Esophagus muscularis mucosa (tissue), 4 donors: ENCODE measurements at regions not wholly inside any gene's neighbourhood (a gene's known extent, or its start where the extent isn't known, plus 50 kb on each side); places are given as distances from the start of the nearest gene placed in this dataset.

ENCODE experiments used
- EP300 ChIP-seq: sonication (generic); formaldehyde crosslinking; IDR thresholded peaks from one replicate; pipeline ENCODE4 v1.6.1; 2017; ENCODE audit warnings: antibody characterized with exemption
- POLR2A ChIP-seq: fragments of 450-650 bp; IDR thresholded peaks from one replicate; pipeline ENCODE4 v1.6.1; 2017; ENCODE audit warnings: antibody characterized with exemption, moderate library complexity, mild to moderate bottlenecking, low read depth
- POLR2AphosphoS5 ChIP-seq, 2 donors: sonication (generic); formaldehyde crosslinking; IDR thresholded peaks; one replicate each; pipeline ENCODE4 v1.6.1; 2017; ENCODE audit warnings: antibody characterized with exemption in 2 of 2
- TF ChIP-seq, protein P1 (sequence below), 3 experiments: fragments of 200-600 bp in 2 of 3; fragments of 450-650 bp in 1 of 3; sonication (generic) in 2 of 3; IDR thresholded peaks; one replicate each; pipeline ENCODE4 v1.5.1; 2017 to 2019; ENCODE audit warnings: antibody characterized with exemption in 3 of 3, mild to moderate bottlenecking in 2 of 3, moderate library complexity in 1 of 3

DNA sequence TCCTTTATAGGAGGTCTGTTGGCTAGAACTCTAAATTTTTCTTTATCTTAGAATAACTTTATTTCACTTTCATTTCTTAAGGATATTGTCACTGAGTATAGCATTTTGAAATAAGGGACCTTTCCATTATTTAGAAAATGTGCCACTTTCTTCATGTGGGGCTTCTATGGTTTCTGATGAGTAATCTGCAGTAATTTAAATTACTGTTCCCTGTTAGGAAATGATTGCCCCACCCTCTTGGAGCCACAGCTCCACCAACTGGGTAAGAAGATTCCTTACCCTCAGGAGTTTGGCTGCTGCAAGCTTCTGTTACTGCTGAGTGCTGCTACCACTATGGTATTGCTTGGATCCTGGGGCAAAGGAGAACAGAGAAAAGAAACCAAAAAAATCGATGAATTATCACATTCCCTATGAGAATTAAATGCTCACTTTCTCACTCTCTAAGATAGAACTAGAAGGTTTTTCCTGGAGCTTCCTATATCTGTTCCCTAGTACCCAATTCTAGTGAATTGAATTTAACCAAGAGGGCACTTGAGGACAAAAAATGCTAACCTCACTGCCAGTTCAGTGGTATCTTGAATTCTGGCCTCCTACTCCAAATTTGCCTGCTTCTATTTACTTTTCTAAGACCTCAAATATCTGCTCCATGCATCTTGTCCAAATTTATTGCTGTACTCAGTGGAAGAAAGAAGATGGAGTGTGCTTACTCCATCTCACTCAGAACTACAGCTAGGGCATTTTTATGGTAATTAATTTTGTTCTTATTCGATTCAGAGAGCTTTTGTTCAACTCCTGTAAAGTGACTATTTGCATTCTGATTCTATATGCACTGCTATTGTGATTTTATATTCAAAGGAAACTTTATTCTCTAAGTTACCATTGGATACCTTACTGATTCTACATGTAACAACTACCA lies 2111.3 kb downstream of the MAT2B start:
- TF ChIP-seq, protein P1, sequence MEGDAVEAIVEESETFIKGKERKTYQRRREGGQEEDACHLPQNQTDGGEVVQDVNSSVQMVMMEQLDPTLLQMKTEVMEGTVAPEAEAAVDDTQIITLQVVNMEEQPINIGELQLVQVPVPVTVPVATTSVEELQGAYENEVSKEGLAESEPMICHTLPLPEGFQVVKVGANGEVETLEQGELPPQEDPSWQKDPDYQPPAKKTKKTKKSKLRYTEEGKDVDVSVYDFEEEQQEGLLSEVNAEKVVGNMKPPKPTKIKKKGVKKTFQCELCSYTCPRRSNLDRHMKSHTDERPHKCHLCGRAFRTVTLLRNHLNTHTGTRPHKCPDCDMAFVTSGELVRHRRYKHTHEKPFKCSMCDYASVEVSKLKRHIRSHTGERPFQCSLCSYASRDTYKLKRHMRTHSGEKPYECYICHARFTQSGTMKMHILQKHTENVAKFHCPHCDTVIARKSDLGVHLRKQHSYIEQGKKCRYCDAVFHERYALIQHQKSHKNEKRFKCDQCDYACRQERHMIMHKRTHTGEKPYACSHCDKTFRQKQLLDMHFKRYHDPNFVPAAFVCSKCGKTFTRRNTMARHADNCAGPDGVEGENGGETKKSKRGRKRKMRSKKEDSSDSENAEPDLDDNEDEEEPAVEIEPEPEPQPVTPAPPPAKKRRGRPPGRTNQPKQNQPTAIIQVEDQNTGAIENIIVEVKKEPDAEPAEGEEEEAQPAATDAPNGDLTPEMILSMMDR (IDR thresholded peaks at IDR 0.05): no peak
- TF ChIP-seq POLR2A: no peak
- no peak for TF ChIP-seq EP300
- no peak for TF ChIP-seq POLR2AphosphoS5 (IDR thresholded peaks at IDR 0.05)
